RWPE2 (cell line): ENCODE measurements at regions not wholly inside any gene's neighbourhood (a gene's known extent, or its start where the extent isn't known, plus 50 kb on each side); places are given as distances from the start of the nearest gene placed in this dataset.
"Not testable (repeated sequence)": the region's sequence is repeated elsewhere in the genome, so short reads cannot be mapped to it uniquely, and the experiment has no call there.

ENCODE experiments used
- ATAC-seq: fragments of 200-7000 bp; cut with Tn5 transposase; 3 replicates; pipeline ENCODE4 v1.9.1; 2021; ENCODE audit warnings: low read depth
- DNase-seq: peaks from one replicate; pipeline ENCODE4 v3.0.0-alpha.2; 2020; ENCODE audit warnings: low spot score
- H3K27ac ChIP-seq: fragments of 450-650 bp; 2 replicates; pipeline ENCODE4 v1.5.1; 2017; ENCODE audit warnings: mild to moderate bottlenecking; ENCODE audit not compliant: poor library complexity, severe bottlenecking
- H3K27me3 ChIP-seq: fragments of 250-450 bp; sonication (Bioruptor Pico); 2 replicates; pipeline ENCODE4 v1.5.1; 2021; ENCODE audit warnings: mild to moderate bottlenecking, moderate library complexity; ENCODE audit not compliant: insufficient read depth, poor library complexity, severe bottlenecking
- H3K36me3 ChIP-seq: fragments of 250-450 bp; sonication (Bioruptor Pico); 2 replicates; pipeline ENCODE4 v1.5.1; 2020; ENCODE audit warnings: low read depth, mild to moderate bottlenecking, moderate library complexity
- H3K4me1 ChIP-seq: fragments of 250-450 bp; sonication (Bioruptor Pico); 2 replicates; pipeline ENCODE4 v1.5.1; 2021; ENCODE audit warnings: mild to moderate bottlenecking, moderate library complexity; ENCODE audit not compliant: insufficient read depth, poor library complexity, severe bottlenecking
- H3K4me3 ChIP-seq: fragments of 250-450 bp; sonication (Bioruptor Pico); 2 replicates; pipeline ENCODE4 v1.5.1; 2021; ENCODE audit warnings: mild to moderate bottlenecking, moderate library complexity; ENCODE audit not compliant: severe bottlenecking
- H3K9me3 ChIP-seq: fragments of 250-450 bp; sonication (Bioruptor Pico); 2 replicates; pipeline ENCODE4 v1.5.1; 2021; ENCODE audit warnings: mild to moderate bottlenecking, moderate library complexity; ENCODE audit not compliant: severe bottlenecking
- TF ChIP-seq, protein P1 (sequence below): fragments of 450-650 bp; IDR thresholded peaks from one replicate; pipeline ENCODE4 v1.5.1; 2017; ENCODE audit warnings: mild to moderate bottlenecking, moderate library complexity; ENCODE audit not compliant: poor library complexity, severe bottlenecking

DNA sequence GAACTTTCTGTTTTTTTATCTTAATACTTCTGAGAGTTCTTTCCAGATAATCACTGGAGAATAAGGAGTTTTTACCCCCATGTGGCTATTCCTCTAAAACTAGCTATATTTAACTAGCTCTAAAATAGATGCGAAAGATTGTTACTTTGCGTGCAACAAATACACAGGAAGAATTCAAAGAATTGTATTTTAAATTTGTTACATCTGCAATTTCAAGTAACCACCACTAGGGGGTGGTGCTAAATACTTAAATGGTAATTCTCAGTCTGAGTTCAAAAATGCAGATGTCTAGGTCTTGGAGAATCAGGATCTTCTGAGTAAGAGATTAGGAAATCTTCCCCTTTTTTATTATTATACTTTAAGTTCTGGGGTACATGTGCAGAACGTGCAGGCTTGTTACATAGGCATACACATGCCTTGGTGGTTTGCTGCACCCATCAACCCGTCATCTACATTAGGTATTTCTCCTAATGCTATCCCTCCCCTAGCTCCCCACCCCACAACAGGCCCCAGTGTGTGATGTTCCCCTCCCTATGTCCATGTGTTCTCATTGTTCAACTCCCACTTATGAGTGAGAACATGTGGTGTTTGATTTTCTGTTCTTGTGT lies 346.9 kb downstream of the GOLGA6L6 start:
- H3K27me3 ChIP-seq, H3K9me3 ChIP-seq, H3K27ac ChIP-seq, H3K4me3 ChIP-seq, H3K36me3 ChIP-seq, ATAC-seq, H3K4me1 ChIP-seq, DNase-seq: not testable (repeated sequence)
- TF ChIP-seq, protein P1, sequence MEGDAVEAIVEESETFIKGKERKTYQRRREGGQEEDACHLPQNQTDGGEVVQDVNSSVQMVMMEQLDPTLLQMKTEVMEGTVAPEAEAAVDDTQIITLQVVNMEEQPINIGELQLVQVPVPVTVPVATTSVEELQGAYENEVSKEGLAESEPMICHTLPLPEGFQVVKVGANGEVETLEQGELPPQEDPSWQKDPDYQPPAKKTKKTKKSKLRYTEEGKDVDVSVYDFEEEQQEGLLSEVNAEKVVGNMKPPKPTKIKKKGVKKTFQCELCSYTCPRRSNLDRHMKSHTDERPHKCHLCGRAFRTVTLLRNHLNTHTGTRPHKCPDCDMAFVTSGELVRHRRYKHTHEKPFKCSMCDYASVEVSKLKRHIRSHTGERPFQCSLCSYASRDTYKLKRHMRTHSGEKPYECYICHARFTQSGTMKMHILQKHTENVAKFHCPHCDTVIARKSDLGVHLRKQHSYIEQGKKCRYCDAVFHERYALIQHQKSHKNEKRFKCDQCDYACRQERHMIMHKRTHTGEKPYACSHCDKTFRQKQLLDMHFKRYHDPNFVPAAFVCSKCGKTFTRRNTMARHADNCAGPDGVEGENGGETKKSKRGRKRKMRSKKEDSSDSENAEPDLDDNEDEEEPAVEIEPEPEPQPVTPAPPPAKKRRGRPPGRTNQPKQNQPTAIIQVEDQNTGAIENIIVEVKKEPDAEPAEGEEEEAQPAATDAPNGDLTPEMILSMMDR = peak; percentile 61

DNA sequence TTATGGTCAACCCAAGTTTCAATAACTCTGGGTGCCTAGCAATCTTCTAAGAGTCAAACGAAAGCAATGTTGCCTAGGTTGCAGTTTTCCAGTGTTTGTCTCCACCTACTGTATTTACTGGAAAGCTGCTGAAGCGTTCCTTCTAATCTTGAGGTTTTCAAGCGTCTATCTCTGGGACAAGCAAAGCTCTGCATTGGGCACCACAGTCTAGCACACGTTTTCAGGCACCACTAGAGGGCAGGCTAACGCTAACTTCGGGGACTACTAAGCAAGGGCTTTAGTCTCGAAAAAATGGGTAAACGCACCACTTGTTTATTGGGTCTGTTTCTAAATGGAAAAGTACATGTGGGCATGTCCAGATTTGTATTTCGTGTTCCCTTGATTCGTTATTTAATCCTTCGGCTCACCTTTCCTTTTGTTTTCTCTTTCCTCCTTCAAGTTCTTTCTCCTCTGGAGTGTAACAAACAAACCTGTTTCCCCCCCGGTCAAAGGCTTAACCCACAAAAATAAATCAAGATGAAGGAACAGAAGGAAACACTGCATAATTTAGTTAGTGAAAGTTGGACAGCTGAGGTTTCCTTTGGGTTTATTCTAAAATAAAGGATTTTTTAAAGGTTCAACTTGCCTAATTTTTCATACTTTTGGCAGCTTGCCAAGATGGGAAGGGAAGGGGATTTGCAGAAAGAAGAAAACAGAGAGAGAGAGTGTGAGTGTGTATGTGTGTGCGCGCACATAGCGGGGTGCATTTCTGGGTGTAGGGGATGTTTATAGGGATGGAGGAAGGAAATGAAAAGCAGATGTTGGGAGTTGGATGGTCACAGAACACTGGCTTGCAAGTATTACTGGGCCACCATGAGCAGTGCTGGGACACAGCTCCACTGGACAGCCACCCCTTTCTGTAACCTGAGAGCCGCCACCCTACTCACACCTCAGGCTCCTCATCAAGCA lies 348.3 kb downstream of the GOLGA6L6 start:
- not testable (repeated sequence) for DNase-seq, H3K4me1 ChIP-seq, H3K4me3 ChIP-seq, H3K27me3 ChIP-seq, H3K9me3 ChIP-seq, H3K27ac ChIP-seq, H3K36me3 ChIP-seq
- ATAC-seq = peak; percentile 99
- TF ChIP-seq, protein P1 = peak; percentile 95

DNA sequence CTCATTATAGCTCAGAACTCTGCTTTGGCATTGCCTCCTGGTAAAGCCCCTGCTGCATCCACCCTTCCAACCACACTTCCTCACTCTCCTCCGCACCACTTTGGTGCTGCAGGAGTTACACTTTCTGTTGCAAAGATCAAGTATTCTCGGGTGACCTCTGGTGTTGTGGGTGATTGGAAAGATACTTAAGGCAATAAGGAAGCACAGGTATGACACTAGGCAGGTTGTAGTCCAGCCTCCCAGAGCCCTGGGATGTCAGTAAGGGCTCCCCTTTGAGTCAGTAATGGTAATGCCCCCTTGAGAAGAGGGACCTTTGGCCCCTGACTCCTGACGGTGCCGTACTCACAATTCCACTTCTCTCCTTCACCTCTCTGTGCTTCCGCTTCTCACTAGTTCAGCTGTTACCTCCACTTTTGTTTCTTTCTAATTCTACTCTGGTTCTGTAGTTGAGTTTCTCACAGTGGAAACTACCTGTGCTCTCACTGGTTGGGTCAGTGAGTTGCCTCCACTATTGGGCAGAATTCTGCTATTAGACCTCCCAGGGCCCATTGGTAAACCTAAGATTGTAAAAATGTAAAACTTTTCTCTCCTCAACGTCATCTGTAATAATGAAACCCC lies 350.0 kb downstream of the GOLGA6L6 start:
- not testable (repeated sequence) for H3K27me3 ChIP-seq, H3K4me3 ChIP-seq, H3K9me3 ChIP-seq, ATAC-seq, DNase-seq, H3K4me1 ChIP-seq, H3K27ac ChIP-seq, H3K36me3 ChIP-seq

DNA sequence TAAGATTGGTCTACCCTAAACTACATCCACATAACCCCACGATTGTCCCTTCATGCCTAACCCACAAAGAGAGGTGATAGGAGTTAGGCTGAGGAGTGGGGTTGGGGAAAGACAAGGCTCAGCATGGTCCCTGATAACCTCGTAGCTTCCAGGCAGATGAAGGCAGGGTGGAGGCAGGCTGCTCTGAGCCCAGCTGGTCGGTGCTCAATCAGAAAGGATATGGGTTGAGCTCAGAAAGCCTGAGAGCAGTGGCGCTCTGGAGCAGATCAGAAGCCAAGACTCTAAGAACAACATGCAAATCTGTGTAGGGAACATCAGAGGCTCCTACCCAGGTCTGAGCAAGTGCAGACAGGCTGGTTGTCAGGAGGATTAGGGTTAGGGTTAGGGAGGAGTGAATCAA lies 353.0 kb downstream of the GOLGA6L6 start:
- not testable (repeated sequence) for DNase-seq, H3K36me3 ChIP-seq, H3K9me3 ChIP-seq, H3K4me3 ChIP-seq, H3K27ac ChIP-seq, H3K27me3 ChIP-seq, ATAC-seq, H3K4me1 ChIP-seq

DNA sequence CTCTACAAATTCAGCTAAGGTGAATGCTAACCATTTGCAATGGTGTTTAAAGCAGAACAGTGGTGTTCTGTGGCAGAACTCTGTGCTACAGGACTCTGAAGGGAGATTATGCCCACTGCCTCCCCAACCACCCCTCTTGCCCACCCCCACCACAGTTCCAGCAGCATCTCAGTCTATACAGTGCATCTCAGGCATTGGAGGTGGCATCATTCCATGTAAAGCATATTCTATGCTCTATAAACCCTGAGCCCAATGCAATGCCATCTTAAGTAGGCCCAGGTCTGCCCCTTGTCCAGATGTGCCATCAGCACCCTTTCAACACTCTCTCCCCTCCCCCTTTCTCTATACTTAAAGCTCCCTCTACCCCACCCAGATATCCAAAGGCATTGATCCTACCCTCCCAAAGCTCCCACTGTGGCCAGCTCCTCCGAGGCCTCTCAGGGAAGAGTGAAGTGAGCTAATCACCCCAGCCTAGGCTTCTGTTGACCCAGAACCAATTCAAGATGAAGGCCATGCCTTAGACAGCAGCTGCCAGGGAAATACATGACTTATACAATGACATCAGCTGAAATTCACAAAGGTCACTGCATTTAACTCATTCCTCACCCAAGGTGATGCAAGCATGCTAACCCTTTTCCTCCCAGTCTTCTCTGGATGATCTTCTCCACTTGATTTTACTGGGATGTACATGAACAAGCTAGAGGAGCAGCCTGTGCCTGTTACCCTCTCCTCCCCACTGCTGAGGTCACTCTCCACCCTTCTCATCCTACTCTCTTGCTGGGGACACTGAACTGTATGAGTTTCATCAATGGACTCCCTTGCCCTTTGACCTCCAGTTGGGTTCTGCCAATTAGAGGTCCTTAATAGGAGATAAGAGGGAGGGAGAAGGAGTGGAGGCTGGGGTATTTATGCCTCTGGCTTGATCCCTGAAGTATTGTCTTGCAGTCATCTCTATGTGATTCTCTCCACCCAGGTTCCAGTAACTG lies 353.9 kb downstream of the GOLGA6L6 start:
- H3K27me3 ChIP-seq, DNase-seq, H3K4me3 ChIP-seq, H3K4me1 ChIP-seq, H3K36me3 ChIP-seq, ATAC-seq, H3K9me3 ChIP-seq, H3K27ac ChIP-seq: not testable (repeated sequence)

DNA sequence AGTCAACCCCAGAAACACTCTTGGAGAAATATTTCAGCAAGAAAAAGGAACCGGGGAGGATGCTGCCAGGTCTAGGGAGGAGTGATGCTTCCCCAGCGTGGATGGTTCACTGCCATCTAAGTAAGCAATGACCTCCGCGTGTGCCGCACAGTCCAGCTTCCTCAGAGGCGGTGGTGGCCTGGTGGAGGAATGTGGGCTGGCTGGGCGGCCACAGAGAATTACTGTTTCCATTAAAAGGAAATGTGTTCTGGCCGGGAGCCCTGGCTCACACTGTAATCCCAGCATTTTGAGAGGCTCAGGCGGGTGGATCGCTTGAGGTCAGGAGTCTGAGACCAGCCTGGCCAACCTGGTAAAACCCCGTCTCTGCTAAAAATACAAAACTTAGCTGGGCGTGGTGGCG lies 356.7 kb downstream of the GOLGA6L6 start:
- not testable (repeated sequence) for H3K9me3 ChIP-seq, DNase-seq, H3K4me1 ChIP-seq, H3K27me3 ChIP-seq, H3K27ac ChIP-seq, H3K4me3 ChIP-seq, H3K36me3 ChIP-seq, ATAC-seq

DNA sequence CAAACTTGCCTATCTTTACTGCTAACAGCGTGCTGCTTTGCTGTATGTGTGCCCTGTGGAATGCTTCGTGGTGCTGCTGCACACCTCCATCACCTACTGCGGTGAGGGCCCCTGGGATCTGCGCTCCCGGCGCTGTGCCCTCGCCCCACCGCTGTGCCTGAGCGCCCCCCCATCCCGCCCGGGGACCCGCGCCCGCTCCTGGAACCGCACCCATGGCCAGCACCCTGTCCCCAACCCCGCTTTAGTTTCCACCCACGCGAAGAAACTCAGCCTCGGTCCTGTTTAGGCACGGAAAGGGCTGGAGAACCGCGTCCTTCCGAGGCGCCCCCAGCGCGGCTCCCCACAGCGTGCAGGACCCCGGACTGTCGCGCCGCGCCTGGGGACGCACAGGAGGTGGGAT lies 373.4 kb downstream of the GOLGA6L6 start:
- H3K36me3 ChIP-seq, ATAC-seq: not testable (repeated sequence)

DNA sequence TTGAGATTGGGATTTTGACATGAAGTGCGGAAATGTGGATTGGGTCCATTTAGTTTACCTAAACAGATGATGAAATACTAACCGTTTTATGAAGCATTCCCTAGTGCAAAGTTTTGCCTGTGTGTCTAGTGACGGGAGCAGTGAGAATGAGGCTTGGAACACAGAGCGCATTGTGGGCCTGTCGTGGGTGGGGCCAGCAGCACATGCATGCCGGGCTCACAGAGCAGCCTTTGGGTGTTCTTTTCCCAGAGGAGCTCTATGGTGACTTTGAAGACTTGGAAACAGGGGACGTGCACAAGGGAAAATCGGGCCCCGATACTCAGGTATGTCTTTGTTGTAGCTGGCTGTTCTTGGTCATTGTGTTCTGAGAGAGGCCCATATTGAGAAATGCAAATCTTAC lies 388.1 kb downstream of the GOLGA6L6 start:
- H3K27me3 ChIP-seq, H3K4me1 ChIP-seq, ATAC-seq: not testable (repeated sequence)

More for the DNA sequence above, 373.4 kb downstream of the GOLGA6L6 start:
- H3K27ac ChIP-seq, H3K27me3 ChIP-seq, H3K4me1 ChIP-seq, H3K4me3 ChIP-seq, DNase-seq, H3K9me3 ChIP-seq: not testable (repeated sequence)

More for the DNA sequence above, 388.1 kb downstream of the GOLGA6L6 start:
- H3K9me3 ChIP-seq, H3K4me3 ChIP-seq, H3K27ac ChIP-seq, DNase-seq, H3K36me3 ChIP-seq: not testable (repeated sequence)
